IPS DF 19.7 (cell line): ENCODE measurements at regions not wholly inside any gene's neighbourhood (a gene's known extent, or its start where the extent isn't known, plus 50 kb on each side); places are given as distances from the start of the nearest gene placed in this dataset.
"Not testable (repeated sequence)": the region's sequence is repeated elsewhere in the genome, so short reads cannot be mapped to it uniquely, and the experiment has no call there.

Source experiments
- DNase-seq: peaks from one replicate; pipeline ENCODE4 v3.0.0-alpha.2; 2013; ENCODE audit warnings: low read depth, low spot score

- no peak for DNase-seq
Observed at GRCh38 chr7:155954550-155955366, 142.5 kb upstream of the SHH start.

GRCh38 chr7:155953781-155954549, 141.7 kb upstream of the SHH start:
- no peak for DNase-seq

GRCh38 chr7:155953501-155953778, 141.2 kb upstream of the SHH start:
- no peak for DNase-seq

- DNase-seq, result no peak
Observed at GRCh38 chr7:155951554-155952158, 139.4 kb upstream of the SHH start.

GRCh38 chr7:155950898-155951553, 138.8 kb upstream of the SHH start:
- no peak for DNase-seq

- DNase-seq, result no peak
Observed at GRCh38 chr7:155948845-155949244, 136.6 kb upstream of the SHH start.

GRCh38 chr7:155948423-155948822, 136.2 kb upstream of the SHH start:
- DNase-seq, result no peak

GRCh38 chr7:155947051-155947450, 134.8 kb upstream of the SHH start:
- no peak for DNase-seq

GRCh38 chr7:155945670-155946325, 133.5 kb upstream of the SHH start:
- no peak for DNase-seq

- DNase-seq, result no peak
Observed at GRCh38 chr7:155944901-155945300, 132.6 kb upstream of the SHH start.

GRCh38 chr7:155943251-155943899, 131.1 kb upstream of the SHH start:
- no peak for DNase-seq

- DNase-seq, result no peak
Observed at GRCh38 chr7:155942226-155942950, 130.1 kb upstream of the SHH start.

- no peak for DNase-seq
Observed at GRCh38 chr7:155941688-155942087, 129.4 kb upstream of the SHH start.

GRCh38 chr7:155939350-155939749, 127.1 kb upstream of the SHH start:
- DNase-seq, result no peak

- DNase-seq, result no peak
Observed at GRCh38 chr7:155938129-155938528, 125.9 kb upstream of the SHH start.

GRCh38 chr7:155935726-155936125, 123.5 kb upstream of the SHH start:
- DNase-seq, result no peak

GRCh38 chr7:155935005-155935557, 122.8 kb upstream of the SHH start:
- DNase-seq, result no peak

- not testable (repeated sequence) for DNase-seq
Observed at GRCh38 chr7:155932324-155932723, 120.1 kb upstream of the SHH start.

- no peak for DNase-seq
Observed at GRCh38 chr7:155931396-155932085, 119.3 kb upstream of the SHH start.

GRCh38 chr7:155930527-155930926, 118.3 kb upstream of the SHH start:
- DNase-seq, result no peak
